ENCODE measurements at regions not wholly inside any gene's neighbourhood (a gene's known extent, or its start where the extent isn't known, plus 50 kb on each side); places are given as distances from the start of the nearest gene placed in this dataset.
A peak's percentile ranks its signal among the peaks of the same experiment; 100 is the strongest.
"Not testable (repeated sequence)": the region's sequence is repeated elsewhere in the genome, so short reads cannot be mapped to it uniquely, and the experiment has no call there.

GRCh38 chr6:94727710-94728109, 849.6 kb upstream of the MANEA start:
- H3K9ac ChIP-seq: no peak overlapping the region
- H3K27me3 ChIP-seq: no peaks in the 10 kb centered on the region
- no peak for TF ChIP-seq Cebpa-rat (IDR thresholded peaks at IDR 0.05)
- H3K27ac ChIP-seq: no peak overlapping the region
- H3K4me3 ChIP-seq: no peak overlapping the region
- H3K4me2 ChIP-seq: peak overlapping the region in 1 of 11 experiments; percentile 11; a peak in 1 of 22 replicates
- H3K9me3 ChIP-seq (replicated peaks in 1 of 11): peaks cover 15 to 24% (median 20%) of the 10 kb centered on the region in 11 experiments
- no peaks in the 10 kb centered on the region for H3K36me3 ChIP-seq
- H3K4me1 ChIP-seq: peaks cover 0 to 11% (median 0%) of the 10 kb centered on the region in 10 experiments; a peak in 3 of 20 replicates
- H4K20me1 ChIP-seq: no peaks in the 10 kb centered on the region

- H3K4me3 ChIP-seq: no peak overlapping the region
- no peaks in the 10 kb centered on the region for H4K20me1 ChIP-seq
- H3K9me3 ChIP-seq (replicated peaks in 1 of 11): peaks cover 0 to 3% (median 0%) of the 10 kb centered on the region in 11 experiments; a peak in 5 of 22 replicates
Observed at GRCh38 chr6:94721459-94721858, 855.9 kb upstream of the MANEA start.

GRCh38 chr6:94713446-94713845, 863.9 kb upstream of the MANEA start:
- no peaks in the 10 kb centered on the region for H3K36me3 ChIP-seq
- no peak overlapping the region for H3K4me2 ChIP-seq
- H3K9me3 ChIP-seq (replicated peaks in 1 of 11): no peaks in the 10 kb centered on the region
- H3K27ac ChIP-seq: no peak overlapping the region
- H3K4me3 ChIP-seq: no peak overlapping the region
- H3K4me1 ChIP-seq: no peaks in the 10 kb centered on the region
- no peak overlapping the region for H3K9ac ChIP-seq
- no peak for TF ChIP-seq Cebpa-rat (IDR thresholded peaks at IDR 0.05)
- H4K20me1 ChIP-seq: no peaks in the 10 kb centered on the region
- H3K27me3 ChIP-seq: no peaks in the 10 kb centered on the region

More at GRCh38 chr6:94721459-94721858, 855.9 kb upstream of the MANEA start:
- Histone ChIP-seq H3K9ac (no peak overlapping the region), H3K27ac (no peak overlapping the region), H3K4me1 (no peaks in the 10 kb centered on the region), H3K27me3 (no peaks in the 10 kb centered on the region), H3K4me2 (no peak overlapping the region), H3K36me3 (no peaks in the 10 kb centered on the region)
- TF ChIP-seq Cebpa-rat (IDR thresholded peaks at IDR 0.05): no peak

DNA sequence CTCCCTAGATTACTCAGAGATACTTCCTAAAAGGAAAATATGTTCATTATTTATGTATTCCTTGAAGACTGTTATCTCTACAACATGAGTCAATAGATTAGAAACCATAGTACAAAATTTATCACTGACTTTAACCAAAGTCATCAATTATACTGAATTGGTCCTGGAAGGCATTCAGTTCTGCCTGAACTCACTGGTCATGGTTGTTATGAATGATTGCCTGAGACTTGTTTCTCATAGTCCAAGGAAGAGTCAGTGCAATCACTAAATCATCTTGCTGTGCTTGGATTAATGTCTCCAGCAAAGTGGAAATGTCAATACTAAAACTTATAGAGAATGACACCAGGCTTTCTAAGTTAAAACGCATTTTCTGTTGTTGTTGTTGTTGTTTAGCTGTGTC, 878.6 kb upstream of the MANEA start:
- Histone ChIP-seq H3K4me3 (no peak overlapping the region), H4K20me1 (no peaks in the 10 kb centered on the region), H3K27ac (no peak overlapping the region), H3K4me1 (no peaks in the 10 kb centered on the region), H3K36me3 (no peaks in the 10 kb centered on the region), H3K27me3 (no peaks in the 10 kb centered on the region), H3K9me3 (replicated peaks in 1 of 11) (no peaks in the 10 kb centered on the region), H3K4me2 (no peak overlapping the region), H3K9ac (no peak overlapping the region)
- no peak for TF ChIP-seq Cebpa-rat (IDR thresholded peaks at IDR 0.05)

DNA sequence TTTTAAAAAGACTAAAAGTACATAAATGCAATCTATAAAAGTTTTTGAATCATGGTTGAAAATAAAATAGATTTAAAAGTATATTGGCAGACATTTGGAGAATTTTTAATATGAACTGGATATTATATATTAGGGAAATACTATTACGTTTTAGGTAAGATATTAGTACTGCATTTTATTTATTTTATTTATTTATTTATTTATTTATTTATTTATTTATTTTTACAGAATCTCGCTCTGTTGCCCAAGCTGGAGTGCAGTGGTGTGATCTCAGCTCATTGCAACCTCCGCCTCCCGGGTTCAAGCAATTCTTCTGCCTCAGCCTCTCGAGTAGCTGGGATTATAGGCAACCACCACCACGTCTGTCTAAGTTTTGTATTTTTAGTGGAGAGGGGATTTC, 890.1 kb upstream of the MANEA start:
- H3K27me3 ChIP-seq; H3K9me3 ChIP-seq (replicated peaks in 1 of 11); H3K4me1 ChIP-seq; H3K4me2 ChIP-seq; H3K9ac ChIP-seq; H3K36me3 ChIP-seq; H4K20me1 ChIP-seq; H3K27ac ChIP-seq; H3K4me3 ChIP-seq: not testable (repeated sequence)

- H4K20me1 ChIP-seq: no peaks in the 10 kb centered on the region
Observed at GRCh38 chr6:94683409-94683808, 893.9 kb upstream of the MANEA start.

DNA sequence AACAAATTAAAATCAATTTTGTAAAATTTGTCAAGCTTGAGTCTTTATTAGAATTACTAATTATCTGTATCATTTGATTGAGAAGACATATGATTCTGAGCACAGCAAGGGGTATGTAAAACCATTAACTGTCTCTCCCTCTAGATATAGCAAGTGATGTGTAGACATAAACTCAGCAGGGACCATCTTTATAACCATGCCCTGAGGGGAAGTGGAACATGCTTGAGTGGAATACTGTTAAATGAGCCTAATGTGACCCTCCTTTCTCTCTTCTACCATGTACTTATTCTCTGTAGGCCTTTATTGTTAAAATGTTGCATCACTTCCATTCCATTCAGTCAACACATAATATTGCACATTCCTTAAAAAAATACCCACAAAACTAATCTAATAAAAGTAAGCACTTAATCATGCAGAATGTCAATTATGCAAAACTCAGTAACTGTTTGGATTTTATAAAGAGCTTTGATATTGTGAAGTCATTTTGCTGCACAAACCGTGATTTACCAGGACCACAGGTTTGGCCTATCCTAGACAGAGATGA, 896.6 kb upstream of the MANEA start:
- Histone ChIP-seq H4K20me1 (no peaks in the 10 kb centered on the region), H3K4me3 (no peak overlapping the region), H3K4me1 (no peaks in the 10 kb centered on the region), H3K9me3 (replicated peaks in 1 of 11) (no peaks in the 10 kb centered on the region), H3K4me2 (no peak overlapping the region), H3K27ac (no peak overlapping the region), H3K27me3 (no peaks in the 10 kb centered on the region), H3K36me3 (no peaks in the 10 kb centered on the region), H3K9ac (no peak overlapping the region)
- no peak for TF ChIP-seq Cebpa-rat (IDR thresholded peaks at IDR 0.05)

More at GRCh38 chr6:94683409-94683808, 893.9 kb upstream of the MANEA start:
- TF ChIP-seq Cebpa-rat (IDR thresholded peaks at IDR 0.05): no peak
- Histone ChIP-seq H3K4me2 (no peak overlapping the region), H3K9ac (no peak overlapping the region), H3K4me3 (no peak overlapping the region), H3K4me1 (no peaks in the 10 kb centered on the region), H3K36me3 (no peaks in the 10 kb centered on the region), H3K9me3 (replicated peaks in 1 of 11) (no peaks in the 10 kb centered on the region), H3K27me3 (no peaks in the 10 kb centered on the region), H3K27ac (no peak overlapping the region)

DNA sequence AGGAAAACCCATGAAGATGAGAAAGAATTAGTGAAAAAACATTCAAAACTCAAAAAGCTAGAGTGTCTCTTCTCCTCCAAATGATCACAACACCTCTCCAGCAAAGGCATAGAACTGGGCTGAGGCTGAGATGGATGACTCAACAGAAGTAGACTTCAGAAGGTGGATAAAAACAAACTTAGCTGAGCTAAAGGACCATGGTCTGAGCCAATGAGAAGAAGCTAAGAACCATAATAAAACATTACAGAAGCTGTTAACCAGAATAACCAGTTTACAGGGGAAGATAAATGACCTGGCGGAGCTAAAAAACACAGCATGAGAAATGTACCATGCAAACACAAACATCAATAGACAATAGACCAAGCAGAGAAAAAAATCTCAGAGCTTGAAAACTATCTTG, 904.1 kb upstream of the MANEA start:
- Histone ChIP-seq H3K9me3 (replicated peaks in 1 of 11) (no peaks in the 10 kb centered on the region), H3K4me2 (no peak overlapping the region), H3K36me3 (no peaks in the 10 kb centered on the region), H3K4me1 (no peaks in the 10 kb centered on the region), H3K9ac (no peak overlapping the region), H4K20me1 (no peaks in the 10 kb centered on the region), H3K4me3 (no peak overlapping the region), H3K27ac (no peak overlapping the region), H3K27me3 (no peaks in the 10 kb centered on the region)
- no peak for TF ChIP-seq Cebpa-rat (IDR thresholded peaks at IDR 0.05)

GRCh38 chr6:94670017-94670416, 907.3 kb upstream of the MANEA start:
- Histone ChIP-seq H3K27me3 (no peaks in the 10 kb centered on the region), H3K36me3 (no peaks in the 10 kb centered on the region), H3K9ac (no peak overlapping the region), H4K20me1 (no peaks in the 10 kb centered on the region), H3K9me3 (replicated peaks in 1 of 11) (no peaks in the 10 kb centered on the region), H3K4me2 (no peak overlapping the region), H3K27ac (no peak overlapping the region), H3K4me3 (no peak overlapping the region), H3K4me1 (no peaks in the 10 kb centered on the region)
- TF ChIP-seq Cebpa-rat (IDR thresholded peaks at IDR 0.05): no peak

DNA sequence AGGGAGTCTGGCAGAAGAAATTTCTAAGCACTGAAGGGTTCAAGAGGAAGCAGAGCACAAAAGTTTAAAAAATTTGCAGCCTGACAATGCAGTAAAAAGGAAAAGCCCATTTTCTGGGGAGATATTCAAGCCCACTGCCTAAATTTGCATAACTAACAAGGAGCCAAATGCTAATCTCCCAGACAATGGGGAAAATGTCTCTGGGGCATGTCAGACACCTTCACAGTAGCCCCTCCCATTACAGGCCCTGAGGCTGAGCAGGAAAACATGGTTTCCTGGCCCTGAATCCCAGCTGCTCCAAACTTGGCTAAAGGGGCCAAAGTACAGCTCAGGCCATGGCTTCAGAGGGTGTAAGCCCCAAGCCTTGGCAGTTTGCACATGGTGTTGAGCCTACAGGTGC, 908.5 kb upstream of the MANEA start:
- Histone ChIP-seq H3K27ac (no peak overlapping the region), H3K36me3 (no peaks in the 10 kb centered on the region), H3K4me2 (no peak overlapping the region), H4K20me1 (no peaks in the 10 kb centered on the region), H3K9ac (no peak overlapping the region), H3K9me3 (replicated peaks in 1 of 11) (no peaks in the 10 kb centered on the region), H3K4me3 (no peak overlapping the region), H3K27me3 (no peaks in the 10 kb centered on the region), H3K4me1 (no peaks in the 10 kb centered on the region)
- TF ChIP-seq Cebpa-rat (IDR thresholded peaks at IDR 0.05): no peak
